HEK293T (cell line): ENCODE measurements at regions not wholly inside any gene's neighbourhood (a gene's known extent, or its start where the extent isn't known, plus 50 kb on each side); places are given as distances from the start of the nearest gene placed in this dataset.

ENCODE experiments used
- ARNT ChIP-seq: fragments of 450-650 bp; IDR thresholded peaks from 2 replicates; pipeline ENCODE4 v1.6.1; 2017; ENCODE audit warnings: mild to moderate bottlenecking
- BHLHE40 ChIP-seq: fragments of 450-650 bp; IDR thresholded peaks from 2 replicates; pipeline ENCODE4 v1.6.1; 2016; ENCODE audit warnings: mild to moderate bottlenecking, moderate library complexity, borderline replicate concordance
- FOXM1 ChIP-seq: fragments of 450-650 bp; IDR thresholded peaks from 2 replicates; pipeline ENCODE4 v1.6.1; 2017; ENCODE audit warnings: mild to moderate bottlenecking, borderline replicate concordance
- TARDBP ChIP-seq: fragments of 450-650 bp; IDR thresholded peaks from 2 replicates; pipeline ENCODE4 v1.6.1; 2016

DNA sequence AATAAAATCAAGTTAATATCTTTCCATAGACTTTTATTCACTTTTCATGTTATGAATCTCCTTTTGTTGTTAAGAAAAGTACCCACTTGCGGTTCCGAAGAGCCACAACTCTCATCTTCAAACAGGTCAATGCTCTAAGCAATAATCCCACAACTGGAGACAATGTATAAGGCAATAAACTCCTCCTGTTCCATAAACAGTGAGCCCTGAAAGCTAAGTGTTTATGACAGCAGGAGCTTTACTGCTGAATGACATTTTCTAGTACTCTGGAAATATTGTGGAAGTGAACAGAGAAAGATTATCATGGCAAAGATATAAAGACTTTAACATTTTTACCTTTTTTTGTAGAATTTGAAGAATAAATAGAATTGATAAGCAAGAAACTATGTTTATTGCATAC lies 213.5 kb upstream of the MBL2 start:
- TF ChIP-seq ARNT (no peak), FOXM1 (no peak), TARDBP (no peak), BHLHE40 (no peak)
